IgD-negative memory B cell (primary cell): ENCODE measurements at regions not wholly inside any gene's neighbourhood (a gene's known extent, or its start where the extent isn't known, plus 50 kb on each side); places are given as distances from the start of the nearest gene placed in this dataset.
"Not testable (repeated sequence)": the region's sequence is repeated elsewhere in the genome, so short reads cannot be mapped to it uniquely, and the experiment has no call there.

Experiments used
- H3K27ac Mint-ChIP-seq, 3 donors: one replicate each; pipeline ENCODE4 v1.8.0; 2020 to 2022; ENCODE audit warnings: mild to moderate bottlenecking in 3 of 3, mixed read lengths in 3 of 3, moderate library complexity in 1 of 3
- H3K27me3 Mint-ChIP-seq: one replicate; pipeline ENCODE4 v1.8.0; 2021; ENCODE audit warnings: mixed read lengths
- H3K36me3 Mint-ChIP-seq: one replicate; pipeline ENCODE4 v1.8.0; 2020; ENCODE audit warnings: mild to moderate bottlenecking, mixed read lengths
- H3K4me1 Mint-ChIP-seq, 3 donors: one replicate each; pipeline ENCODE4 v1.8.0; 2020 to 2022; ENCODE audit warnings: mixed read lengths in 3 of 3, mild to moderate bottlenecking in 1 of 3
- H3K4me3 Mint-ChIP-seq, 4 donors: one replicate each; pipeline ENCODE4 v1.8.0; 2020 to 2022; ENCODE audit warnings: mild to moderate bottlenecking in 4 of 4, mixed read lengths in 4 of 4, moderate library complexity in 3 of 4
- H3K9me3 Mint-ChIP-seq, 3 donors: one replicate each; pipeline ENCODE4 v1.8.0; 2020 to 2021; ENCODE audit warnings: mixed read lengths in 3 of 3, mild to moderate bottlenecking in 1 of 3

- Mint-ChIP-seq H3K36me3 (no peaks in the 10 kb centered on the region), H3K4me3 (no peak overlapping the region), H3K9me3 (no peaks in the 10 kb centered on the region), H3K27ac (no peak overlapping the region), H3K4me1 (peaks cover 0 to 5% (median 5%) of the 10 kb centered on the region in 3 donors), H3K27me3 (peaks cover 4% of the 10 kb centered on the region)
These were observed 143.3 kb upstream of the KRAS start for GRCh38 chr12:25394025-25394424.

- H3K9me3 Mint-ChIP-seq, H3K4me3 Mint-ChIP-seq, H3K36me3 Mint-ChIP-seq, H3K4me1 Mint-ChIP-seq, H3K27me3 Mint-ChIP-seq, H3K27ac Mint-ChIP-seq: not testable (repeated sequence)
These were observed 140.6 kb upstream of the KRAS start for GRCh38 chr12:25391346-25391745.

- H3K36me3 Mint-ChIP-seq: peaks cover 1% of the 10 kb centered on the region
- H3K27ac Mint-ChIP-seq: peak overlapping the region in 2 of 3 donors; percentile 98 to 100
- no peaks in the 10 kb centered on the region for H3K27me3 Mint-ChIP-seq
- H3K9me3 Mint-ChIP-seq: peaks cover 0 to 1% (median 0%) of the 10 kb centered on the region in 3 donors
- peak overlapping the region in 2 of 4 donors; percentile 25 to 91 for H3K4me3 Mint-ChIP-seq
- H3K4me1 Mint-ChIP-seq: peaks cover under 1 to 15% (median 8%) of the 10 kb centered on the region in 3 donors
These were observed 137.5 kb upstream of the KRAS start for GRCh38 chr12:25388183-25388582.

GRCh38 chr12:25387732-25388050, 137.0 kb upstream of the KRAS start:
- H3K27ac Mint-ChIP-seq: peak overlapping the region; percentile 85 to 100 (median 98)
- peaks cover 5 to 18% (median 12%) of the 10 kb centered on the region in 3 donors for H3K4me1 Mint-ChIP-seq
- peaks cover 1% of the 10 kb centered on the region for H3K36me3 Mint-ChIP-seq
- peak overlapping the region; percentile 91 to 100 (median 99) for H3K4me3 Mint-ChIP-seq
- no peaks in the 10 kb centered on the region for H3K27me3 Mint-ChIP-seq
- H3K9me3 Mint-ChIP-seq: peaks cover 0 to 1% (median 0%) of the 10 kb centered on the region in 3 donors

GRCh38 chr12:25386831-25387731, 136.4 kb upstream of the KRAS start:
- H3K36me3 Mint-ChIP-seq: peaks cover 1% of the 10 kb centered on the region
- peaks cover 0 to 1% (median 0%) of the 10 kb centered on the region in 3 donors for H3K9me3 Mint-ChIP-seq
- no peaks in the 10 kb centered on the region for H3K27me3 Mint-ChIP-seq
- H3K4me1 Mint-ChIP-seq: peaks cover 11 to 24% (median 17%) of the 10 kb centered on the region in 3 donors
- peak overlapping the region; percentile 91 to 100 (median 99) for H3K4me3 Mint-ChIP-seq
- H3K27ac Mint-ChIP-seq: peak overlapping the region; percentile 98 to 100 (median 100)

GRCh38 chr12:25384893-25385248, 134.1 kb upstream of the KRAS start:
- peaks cover 11 to 27% (median 21%) of the 10 kb centered on the region in 3 donors for H3K4me1 Mint-ChIP-seq
- peaks cover 0 to 1% (median 0%) of the 10 kb centered on the region in 3 donors for H3K9me3 Mint-ChIP-seq
- no peaks in the 10 kb centered on the region for H3K27me3 Mint-ChIP-seq
- peak overlapping the region; percentile 91 to 100 (median 99) for H3K4me3 Mint-ChIP-seq
- peaks cover 1% of the 10 kb centered on the region for H3K36me3 Mint-ChIP-seq
- H3K27ac Mint-ChIP-seq: peak overlapping the region; percentile 98 to 100 (median 100)

- Mint-ChIP-seq H3K4me1 (peaks cover 11 to 27% (median 21%) of the 10 kb centered on the region in 3 donors), H3K27ac (peak overlapping the region; percentile 98 to 100 (median 100)), H3K27me3 (no peaks in the 10 kb centered on the region), H3K36me3 (peaks cover 1% of the 10 kb centered on the region), H3K4me3 (peak overlapping the region; percentile 67 to 100 (median 95)), H3K9me3 (peaks cover 0 to 1% (median 0%) of the 10 kb centered on the region in 3 donors)
These were observed 133.5 kb upstream of the KRAS start for GRCh38 chr12:25384038-25384892.

- H3K27me3 Mint-ChIP-seq: no peaks in the 10 kb centered on the region
- peaks cover 1% of the 10 kb centered on the region for H3K36me3 Mint-ChIP-seq
These were observed 131.8 kb upstream of the KRAS start for GRCh38 chr12:25382311-25383106.

GRCh38 chr12:25377469-25378177, 126.9 kb upstream of the KRAS start:
- peak overlapping the region in 2 of 3 donors; percentile 7 to 73 for H3K27ac Mint-ChIP-seq
- H3K27me3 Mint-ChIP-seq: peaks cover 2% of the 10 kb centered on the region
- peaks cover 2% of the 10 kb centered on the region for H3K36me3 Mint-ChIP-seq
- peak overlapping the region in 1 of 4 donors; percentile 1 for H3K4me3 Mint-ChIP-seq
- H3K4me1 Mint-ChIP-seq: peaks cover 11 to 18% (median 12%) of the 10 kb centered on the region in 3 donors
- H3K9me3 Mint-ChIP-seq: no peaks in the 10 kb centered on the region

More at GRCh38 chr12:25382311-25383106, 131.8 kb upstream of the KRAS start:
- Mint-ChIP-seq H3K9me3 (peaks cover 0 to 1% (median 0%) of the 10 kb centered on the region in 3 donors), H3K4me1 (peaks cover 14 to 32% (median 21%) of the 10 kb centered on the region in 3 donors), H3K4me3 (peak overlapping the region in 3 of 4 donors; percentile 27 to 91 (median 49)), H3K27ac (peak overlapping the region; percentile 76 to 98 (median 86))

- H3K4me1 Mint-ChIP-seq: peaks cover 6 to 12% (median 7%) of the 10 kb centered on the region in 3 donors
- H3K36me3 Mint-ChIP-seq: peaks cover 2% of the 10 kb centered on the region
- H3K9me3 Mint-ChIP-seq: no peaks in the 10 kb centered on the region
- no peak overlapping the region for H3K27ac Mint-ChIP-seq
- no peak overlapping the region for H3K4me3 Mint-ChIP-seq
- peaks cover 2% of the 10 kb centered on the region for H3K27me3 Mint-ChIP-seq
These were observed 126.3 kb upstream of the KRAS start for GRCh38 chr12:25376985-25377384.

GRCh38 chr12:25376407-25376806, 125.7 kb upstream of the KRAS start:
- H3K4me1 Mint-ChIP-seq: peaks cover 4 to 10% (median 6%) of the 10 kb centered on the region in 3 donors
- H3K36me3 Mint-ChIP-seq: peaks cover 2% of the 10 kb centered on the region
- H3K4me3 Mint-ChIP-seq: peak overlapping the region in 1 of 4 donors; percentile 3
- peaks cover 2% of the 10 kb centered on the region for H3K27me3 Mint-ChIP-seq
- no peaks in the 10 kb centered on the region for H3K9me3 Mint-ChIP-seq
- H3K27ac Mint-ChIP-seq: no peak overlapping the region

- no peak overlapping the region for H3K27ac Mint-ChIP-seq
- no peaks in the 10 kb centered on the region for H3K9me3 Mint-ChIP-seq
- H3K4me1 Mint-ChIP-seq: peaks cover 4 to 10% (median 6%) of the 10 kb centered on the region in 3 donors
- peaks cover 2% of the 10 kb centered on the region for H3K36me3 Mint-ChIP-seq
- no peak overlapping the region for H3K4me3 Mint-ChIP-seq
- peaks cover 2% of the 10 kb centered on the region for H3K27me3 Mint-ChIP-seq
These were observed 122.5 kb upstream of the KRAS start for GRCh38 chr12:25372969-25373817.

- no peaks in the 10 kb centered on the region for H3K9me3 Mint-ChIP-seq
- no peak overlapping the region for H3K27ac Mint-ChIP-seq
- H3K36me3 Mint-ChIP-seq: peaks cover 2% of the 10 kb centered on the region
These were observed 121.3 kb upstream of the KRAS start for GRCh38 chr12:25372002-25372401.

More at GRCh38 chr12:25372002-25372401, 121.3 kb upstream of the KRAS start:
- Mint-ChIP-seq H3K4me1 (peaks cover 0 to 4% (median 3%) of the 10 kb centered on the region in 3 donors), H3K4me3 (no peak overlapping the region), H3K27me3 (peaks cover 2% of the 10 kb centered on the region)
